Ovary (tissue), 3 donors: ENCODE measurements at regions not wholly inside any gene's neighbourhood (a gene's known extent, or its start where the extent isn't known, plus 50 kb on each side); places are given as distances from the start of the nearest gene placed in this dataset.

ENCODE experiments used
- CTCF ChIP-seq, 3 donors: fragments of 450-650 bp in 2 of 3; fragments of 200-600 bp in 1 of 3; IDR thresholded peaks; one replicate each; pipeline versions ENCODE4 v1.5.1 to v1.8.0; 2016 to 2022; ENCODE audit warnings: antibody characterized with exemption in 3 of 3, mild to moderate bottlenecking in 1 of 3
- POLR2A ChIP-seq: fragments of 450-650 bp; IDR thresholded peaks from one replicate; pipeline ENCODE4 v1.6.1; 2017; ENCODE audit warnings: antibody characterized with exemption, mild to moderate bottlenecking, moderate library complexity
- donor health status: DM: no; HTN: no; CAD: no.

GRCh38 chr9:20207176-20207575 lies 415.1 kb downstream of the MLLT3 start:
- TF ChIP-seq CTCF (IDR thresholded peaks at IDR 0.05) (no peak), POLR2A (no peak)
